Memory B cell (primary cell): ENCODE measurements at regions not wholly inside any gene's neighbourhood (a gene's known extent, or its start where the extent isn't known, plus 50 kb on each side); places are given as distances from the start of the nearest gene placed in this dataset.
"Not testable (repeated sequence)": the region's sequence is repeated elsewhere in the genome, so short reads cannot be mapped to it uniquely, and the experiment has no call there.

ENCODE experiments used
- ATAC-seq: fragments of 150-1000 bp; cut with Tn5 transposase; 2 replicates; pipeline ENCODE4 v1.10.0; 2021; ENCODE audit warnings: low read depth, mild to moderate bottlenecking, moderate library complexity
- DNase-seq, 2 donors: peaks; one replicate each; pipeline ENCODE4 v3.0.0; 2022; ENCODE audit warnings: low spot score in 2 of 2
- H3K27ac Mint-ChIP-seq: one replicate; pipeline ENCODE4 v1.8.0; 2022; ENCODE audit warnings: mild to moderate bottlenecking, moderate library complexity, mixed read lengths
- H3K27me3 Mint-ChIP-seq: one replicate; pipeline ENCODE4 v1.8.0; 2022; ENCODE audit warnings: mixed read lengths
- H3K36me3 Mint-ChIP-seq: one replicate; pipeline ENCODE4 v1.8.0; 2022; ENCODE audit warnings: mild to moderate bottlenecking, mixed read lengths
- H3K4me1 Mint-ChIP-seq: one replicate; pipeline ENCODE4 v1.8.0; 2022; ENCODE audit warnings: mixed read lengths
- H3K4me3 Mint-ChIP-seq: one replicate; pipeline ENCODE4 v1.8.0; 2022; ENCODE audit warnings: mild to moderate bottlenecking, moderate library complexity, mixed read lengths
- H3K9me3 Mint-ChIP-seq: one replicate; pipeline ENCODE4 v1.8.0; 2022; ENCODE audit warnings: mixed read lengths

DNA sequence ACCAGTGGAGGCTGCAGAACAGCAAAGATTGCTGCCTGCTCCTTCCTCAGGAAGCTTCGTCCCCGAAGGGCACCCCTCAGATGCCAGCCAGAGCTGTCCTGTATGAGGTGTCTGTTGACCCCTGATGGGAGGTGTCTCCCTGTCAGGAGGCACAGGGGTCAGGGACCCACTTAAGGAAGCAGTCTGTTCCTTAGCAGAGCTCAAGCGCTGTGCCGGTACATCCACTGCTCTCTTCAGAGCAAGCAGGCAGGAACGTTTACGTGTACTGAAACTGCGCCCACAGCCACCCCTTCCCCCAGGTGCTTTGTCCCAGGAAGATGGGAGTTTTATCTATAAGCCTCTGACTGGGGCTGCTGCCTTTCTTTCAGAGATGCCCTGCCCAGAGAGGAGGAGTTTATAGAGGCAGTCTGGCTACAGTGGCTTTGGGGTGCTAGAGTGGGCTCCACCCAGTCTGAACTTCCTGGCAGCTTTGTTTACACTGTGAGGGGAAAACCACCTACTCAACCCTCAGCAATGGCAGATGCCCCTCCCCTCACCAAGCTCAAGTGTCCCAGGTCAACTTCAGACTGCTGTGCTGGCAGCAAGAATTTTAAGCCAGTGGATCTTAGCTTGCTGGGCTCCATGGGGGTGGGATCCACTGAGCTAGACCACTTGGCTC is 275.8 kb upstream of the PROX1 start:
- H3K9me3 Mint-ChIP-seq = peaks cover 12% of the 10 kb centered on the region

DNA sequence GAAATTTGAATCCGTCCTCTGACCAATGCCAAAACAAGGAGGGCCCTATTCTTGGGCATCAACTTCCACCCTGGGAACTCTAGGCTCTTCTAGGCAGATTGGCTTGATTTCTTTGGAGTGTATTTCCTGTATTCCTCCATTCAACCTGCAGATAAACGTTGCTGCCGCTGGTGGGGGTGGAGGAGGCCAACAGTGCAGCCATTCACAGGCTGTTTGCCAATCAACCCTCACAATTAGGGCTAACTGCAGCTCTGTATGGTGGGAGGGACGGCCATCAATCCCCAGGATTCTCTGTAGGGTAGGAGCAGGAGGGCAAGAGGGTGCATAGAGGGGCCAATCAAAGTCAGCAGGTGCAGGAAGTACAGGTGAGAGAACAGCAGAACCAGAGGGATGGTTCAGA is 273.1 kb upstream of the PROX1 start:
- ATAC-seq (no peak), DNase-seq (no peak)
- Mint-ChIP-seq H3K36me3 (no peaks in the 10 kb centered on the region), H3K4me3 (no peak overlapping the region), H3K27me3 (peaks cover 11% of the 10 kb centered on the region), H3K9me3 (peaks cover 8% of the 10 kb centered on the region), H3K4me1 (no peaks in the 10 kb centered on the region), H3K27ac (no peak overlapping the region)

More for the DNA sequence above, 275.8 kb upstream of the PROX1 start:
- H3K4me1 Mint-ChIP-seq, ATAC-seq, DNase-seq, H3K4me3 Mint-ChIP-seq, H3K27ac Mint-ChIP-seq, H3K36me3 Mint-ChIP-seq: not testable (repeated sequence)
- peaks cover 11% of the 10 kb centered on the region for H3K27me3 Mint-ChIP-seq

DNA sequence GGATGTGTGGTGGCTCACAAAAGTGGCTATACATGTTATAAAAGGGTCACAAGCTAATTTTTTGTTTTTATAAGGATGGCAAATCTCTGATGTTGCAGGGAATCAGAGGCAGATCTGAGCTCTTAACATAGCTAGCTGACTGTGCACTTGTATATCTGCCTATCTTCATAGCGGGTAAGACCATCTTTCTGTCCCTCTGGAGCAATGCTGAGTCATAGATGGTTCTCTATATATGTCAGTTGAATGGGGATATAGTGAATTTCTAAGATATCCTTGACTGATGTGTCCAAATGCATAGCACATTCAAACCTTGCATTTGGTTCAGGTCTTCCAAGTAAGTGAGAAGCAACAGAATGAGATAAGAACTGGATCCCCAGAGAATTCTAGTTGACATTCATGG is 272.6 kb upstream of the PROX1 start:
- Mint-ChIP-seq H3K9me3 (peaks cover 8% of the 10 kb centered on the region), H3K4me3 (no peak overlapping the region), H3K4me1 (no peaks in the 10 kb centered on the region), H3K27me3 (peaks cover 11% of the 10 kb centered on the region), H3K36me3 (no peaks in the 10 kb centered on the region), H3K27ac (no peak overlapping the region)
- no peak for DNase-seq
- ATAC-seq = no peak

DNA sequence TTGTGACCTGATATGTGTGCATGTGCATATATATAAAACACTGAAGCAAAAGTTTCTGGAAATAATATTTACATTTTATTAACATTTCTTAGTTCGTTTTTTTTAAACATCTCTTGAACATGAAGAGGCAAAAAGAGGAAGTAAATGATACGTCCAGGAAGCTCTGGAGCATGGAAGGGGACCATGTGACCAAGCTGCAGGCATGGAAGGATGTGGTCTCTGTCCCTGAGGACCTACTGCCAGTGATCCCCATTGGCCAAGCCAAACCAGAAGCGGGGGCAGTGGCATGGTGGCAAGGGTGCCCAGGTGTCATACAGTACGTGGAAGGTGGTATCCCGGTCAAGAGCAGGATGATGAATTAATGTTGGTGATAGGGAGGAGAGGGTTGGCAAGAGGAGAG is 268.3 kb upstream of the PROX1 start:
- H3K4me1 Mint-ChIP-seq = no peaks in the 10 kb centered on the region
- ATAC-seq (no peak), DNase-seq (no peak)
- H3K36me3 Mint-ChIP-seq = no peaks in the 10 kb centered on the region
- no peak overlapping the region for H3K27ac Mint-ChIP-seq
- no peak overlapping the region for H3K4me3 Mint-ChIP-seq
- H3K27me3 Mint-ChIP-seq = peaks cover 6% of the 10 kb centered on the region
- peaks cover 5% of the 10 kb centered on the region for H3K9me3 Mint-ChIP-seq

DNA sequence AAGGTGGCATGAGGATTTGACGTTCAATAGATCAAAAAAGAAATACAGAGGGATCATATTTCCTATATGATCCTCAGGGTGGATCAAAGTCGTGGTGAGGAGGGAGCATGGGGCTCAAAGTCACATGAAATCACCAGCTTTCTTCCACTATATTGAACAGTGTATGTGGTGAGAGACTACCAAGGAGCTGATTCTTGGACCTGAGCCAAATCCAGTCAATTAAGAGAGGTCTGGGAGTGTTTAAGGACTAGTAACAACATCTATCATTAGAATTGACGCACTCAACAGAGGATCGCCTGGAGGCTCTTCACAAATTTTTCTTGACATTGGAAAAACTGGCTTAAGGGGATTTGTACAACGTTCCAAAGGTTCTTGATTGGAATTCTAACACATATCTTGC is 267.7 kb upstream of the PROX1 start:
- no peak overlapping the region for H3K4me3 Mint-ChIP-seq
- DNase-seq (no peak), ATAC-seq (no peak)
- H3K36me3 Mint-ChIP-seq = no peaks in the 10 kb centered on the region
- no peak overlapping the region for H3K27ac Mint-ChIP-seq
- peaks cover 5% of the 10 kb centered on the region for H3K9me3 Mint-ChIP-seq
- no peaks in the 10 kb centered on the region for H3K27me3 Mint-ChIP-seq
- no peaks in the 10 kb centered on the region for H3K4me1 Mint-ChIP-seq

DNA sequence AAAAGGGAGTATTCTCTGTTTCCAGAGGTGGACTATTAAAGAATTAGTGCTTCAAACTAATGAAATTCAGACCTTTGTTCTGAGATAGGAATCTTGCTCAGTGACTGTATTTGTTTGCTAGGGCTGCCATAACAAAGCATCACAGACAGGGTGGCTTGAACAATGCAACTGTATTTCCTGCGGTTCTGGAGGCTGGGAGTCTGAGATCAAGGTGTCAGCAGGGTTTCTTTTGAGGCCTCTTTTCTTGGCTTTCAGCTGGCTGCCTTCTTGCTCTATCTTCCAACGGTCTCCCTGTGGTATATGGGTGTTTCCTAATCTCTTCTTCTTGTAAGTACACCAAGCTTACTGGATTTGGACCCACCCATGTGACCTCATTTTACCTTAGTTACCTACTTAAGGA is 264.6 kb upstream of the PROX1 start:
- Mint-ChIP-seq H3K27me3 (peaks cover 1% of the 10 kb centered on the region), H3K9me3 (peaks cover 9% of the 10 kb centered on the region), H3K4me1 (no peaks in the 10 kb centered on the region), H3K4me3 (no peak overlapping the region), H3K27ac (no peak overlapping the region), H3K36me3 (no peaks in the 10 kb centered on the region)
- ATAC-seq (no peak), DNase-seq (no peak)

DNA sequence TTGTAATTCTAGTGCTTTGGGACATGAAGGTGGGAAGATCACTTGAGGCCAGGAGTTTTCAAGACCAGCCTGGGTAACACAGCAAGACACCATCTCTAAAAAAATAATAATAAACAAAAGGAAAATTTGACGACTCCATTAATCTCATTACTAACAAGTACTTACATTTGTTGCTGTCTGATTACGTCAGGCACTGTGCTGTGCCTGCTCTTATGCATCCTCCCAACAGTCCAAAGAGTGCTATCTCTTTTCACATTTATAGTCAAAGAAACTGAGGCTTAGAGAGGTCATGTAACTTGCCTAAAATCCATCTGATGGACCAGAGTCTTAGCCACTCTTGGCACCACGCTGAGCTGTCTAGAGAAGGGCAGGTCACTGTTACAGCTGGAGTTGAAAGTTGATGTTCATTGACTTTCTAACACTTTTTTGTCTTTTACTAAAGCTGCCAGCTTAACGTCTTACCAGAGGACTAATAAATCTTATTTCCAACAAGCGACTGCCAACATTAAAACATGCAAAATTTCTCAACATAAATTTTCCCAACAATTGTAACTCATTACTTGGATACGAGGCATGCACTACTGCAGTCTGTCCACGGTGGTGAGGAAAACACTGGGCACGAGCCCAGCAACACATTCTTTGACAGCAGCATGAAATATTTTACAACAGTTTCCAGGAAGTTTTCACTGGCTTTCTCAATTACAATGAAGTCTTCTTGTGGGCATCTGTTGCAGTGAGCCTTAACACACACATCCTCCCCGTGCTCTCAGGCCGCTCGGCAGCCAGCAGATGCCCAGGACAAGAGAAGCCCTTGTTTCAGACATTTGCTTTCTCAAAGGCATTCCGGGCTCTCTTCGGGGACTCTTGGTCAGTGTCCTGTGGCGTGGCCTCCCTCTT is 262.9 kb upstream of the PROX1 start:
- DNase-seq (no peak), ATAC-seq (no peak)
- Mint-ChIP-seq H3K4me1 (no peaks in the 10 kb centered on the region), H3K27me3 (peaks cover 1% of the 10 kb centered on the region), H3K4me3 (no peak overlapping the region), H3K27ac (no peak overlapping the region), H3K36me3 (no peaks in the 10 kb centered on the region), H3K9me3 (peaks cover 8% of the 10 kb centered on the region)

DNA sequence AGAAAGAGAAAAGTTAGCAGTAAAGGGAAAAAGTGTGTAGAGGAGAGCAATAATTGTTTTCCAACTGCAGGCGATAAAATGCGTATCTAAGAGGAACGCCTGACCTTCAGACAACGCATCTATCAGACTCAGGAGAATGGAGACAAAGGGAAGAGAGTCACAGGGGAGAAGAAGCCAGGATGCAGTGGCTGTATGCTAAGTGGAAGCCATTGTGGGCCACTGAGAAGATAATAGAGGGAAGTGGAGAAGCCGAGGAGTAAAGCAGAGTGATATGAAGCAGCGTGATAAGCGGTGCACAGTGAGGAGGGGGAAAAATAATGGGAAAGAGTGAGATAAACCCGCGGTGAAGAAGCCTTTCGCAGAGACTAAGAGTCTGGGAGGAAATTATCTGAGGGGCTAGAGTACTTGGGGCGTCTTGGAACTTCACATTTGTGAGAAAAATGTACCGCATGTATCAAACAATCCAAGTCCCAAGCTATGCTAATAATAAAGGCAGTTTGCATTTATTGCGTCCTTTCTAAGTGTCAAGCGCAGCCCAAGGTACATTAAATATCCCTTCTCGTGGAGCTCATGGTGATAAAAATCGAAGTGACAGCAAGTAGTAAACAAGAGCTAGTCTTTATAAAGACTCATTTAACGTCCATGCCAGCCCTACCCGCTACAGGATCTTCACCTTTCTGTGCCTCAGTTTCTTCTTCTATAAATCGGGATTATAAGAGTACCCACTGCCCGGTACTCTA is 259.8 kb upstream of the PROX1 start:
- no peak for DNase-seq
- no peak overlapping the region for H3K4me3 Mint-ChIP-seq
- H3K36me3 Mint-ChIP-seq = no peaks in the 10 kb centered on the region
- ATAC-seq = no peak
- H3K4me1 Mint-ChIP-seq = no peaks in the 10 kb centered on the region
- H3K9me3 Mint-ChIP-seq = peaks cover 4% of the 10 kb centered on the region
- no peak overlapping the region for H3K27ac Mint-ChIP-seq
- H3K27me3 Mint-ChIP-seq = peaks cover 1% of the 10 kb centered on the region

DNA sequence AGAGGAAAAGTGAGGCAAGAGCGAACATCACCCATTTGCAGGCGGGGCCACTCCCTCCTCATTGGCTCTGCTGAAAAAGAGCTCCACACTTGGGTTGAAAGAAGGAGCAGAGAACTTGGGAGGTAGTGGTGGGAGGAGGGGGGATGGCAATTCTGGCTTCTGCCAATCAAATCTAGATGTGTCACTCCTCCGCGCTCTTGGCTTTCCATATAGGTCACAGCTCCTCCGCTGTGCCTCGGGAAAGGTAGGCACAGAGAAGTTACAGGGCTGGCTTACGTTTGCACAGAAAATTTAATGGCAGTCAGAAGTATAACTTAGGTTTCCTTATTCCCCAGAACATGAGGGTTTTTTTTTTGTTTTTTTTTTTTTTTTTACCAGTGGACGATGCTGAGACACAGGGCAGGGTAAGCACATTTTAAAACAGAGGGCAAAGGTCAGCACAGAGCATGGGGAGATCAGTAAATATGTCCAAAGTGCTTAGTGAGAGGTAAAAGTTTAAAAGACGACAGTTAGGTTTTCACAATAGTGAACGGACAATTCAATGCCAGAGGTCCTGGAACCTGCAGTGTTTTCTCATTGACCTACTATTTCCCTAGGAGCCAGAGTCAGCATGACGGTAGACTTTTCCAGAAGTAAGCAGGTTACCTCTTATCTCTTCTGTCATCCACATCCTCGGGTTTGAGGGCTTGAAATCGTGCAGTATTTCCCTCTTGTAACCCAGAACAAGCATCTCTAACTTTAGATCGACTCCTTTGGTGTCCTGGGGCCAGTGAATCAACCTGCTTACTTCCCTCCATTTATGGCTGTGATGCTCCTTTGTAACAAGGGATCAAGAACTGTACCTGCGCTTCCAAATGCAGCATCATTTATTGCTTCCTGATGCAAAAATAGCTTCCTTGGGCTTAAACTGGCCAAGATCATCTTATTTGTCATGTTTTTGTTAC is 258.9 kb upstream of the PROX1 start:
- Mint-ChIP-seq H3K4me1 (no peaks in the 10 kb centered on the region), H3K9me3 (peaks cover 4% of the 10 kb centered on the region), H3K4me3 (no peak overlapping the region), H3K27me3 (peaks cover 1% of the 10 kb centered on the region), H3K27ac (no peak overlapping the region), H3K36me3 (no peaks in the 10 kb centered on the region)
- DNase-seq (no peak), ATAC-seq (no peak)

DNA sequence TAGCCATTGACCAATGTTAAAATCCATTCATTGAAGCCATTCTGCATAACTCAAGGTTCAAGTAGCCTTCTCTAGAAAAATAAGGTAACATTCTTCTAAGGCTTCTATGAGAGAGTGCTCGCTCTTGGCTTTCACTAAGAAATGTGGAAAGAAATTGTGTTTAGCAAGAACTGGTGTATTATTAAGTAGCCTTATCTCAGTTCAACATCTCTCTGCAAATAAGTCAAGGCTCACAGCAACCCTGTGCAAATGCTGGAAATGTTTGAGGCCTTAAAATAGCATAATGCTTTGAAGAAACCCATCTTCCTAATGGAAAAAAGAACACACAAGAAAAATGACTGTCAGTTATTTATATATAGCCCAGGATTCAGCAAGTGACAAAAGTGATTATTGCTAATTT is 254.1 kb upstream of the PROX1 start:
- no peak for DNase-seq

DNA sequence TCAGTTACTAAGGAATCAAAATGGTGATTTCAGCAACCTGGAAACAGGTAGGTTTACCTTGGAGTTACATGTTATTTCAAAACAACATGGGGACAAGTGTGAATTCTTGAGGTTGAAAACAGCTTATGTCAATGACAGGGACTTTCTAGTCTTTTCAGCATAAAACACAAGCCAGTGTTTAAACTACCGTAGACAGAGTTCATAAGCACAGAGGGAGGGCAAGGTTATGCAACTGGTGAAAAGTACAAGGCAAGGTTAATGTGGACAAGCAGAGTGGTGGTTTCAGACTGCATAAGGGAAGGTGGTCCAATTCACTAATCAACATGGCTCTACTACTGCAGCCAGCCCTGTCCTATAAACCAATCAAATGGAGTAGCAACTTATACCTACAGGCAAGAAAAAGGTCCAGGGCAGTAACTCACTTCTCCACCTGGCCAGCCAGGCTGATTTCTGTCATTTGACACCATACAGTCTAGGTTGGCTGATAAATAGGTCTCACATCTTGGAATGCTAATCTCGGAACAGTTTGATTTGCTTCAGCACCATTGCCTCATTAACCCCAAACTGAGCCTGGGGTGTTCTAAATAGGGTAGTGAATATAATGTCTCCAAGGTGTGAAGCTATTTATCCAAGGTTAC is 250.3 kb upstream of the PROX1 start:
- DNase-seq = no peak
- H3K36me3 Mint-ChIP-seq = no peaks in the 10 kb centered on the region
- no peaks in the 10 kb centered on the region for H3K4me1 Mint-ChIP-seq
- H3K4me3 Mint-ChIP-seq = no peak overlapping the region
- no peaks in the 10 kb centered on the region for H3K9me3 Mint-ChIP-seq
- no peak for ATAC-seq
- no peak overlapping the region for H3K27ac Mint-ChIP-seq
- H3K27me3 Mint-ChIP-seq = peaks cover 4% of the 10 kb centered on the region

More for the DNA sequence above, 254.1 kb upstream of the PROX1 start:
- ATAC-seq = no peak
- H3K4me3 Mint-ChIP-seq = no peak overlapping the region
- no peaks in the 10 kb centered on the region for H3K9me3 Mint-ChIP-seq
- H3K27me3 Mint-ChIP-seq = peaks cover 4% of the 10 kb centered on the region
- H3K27ac Mint-ChIP-seq = no peak overlapping the region
- H3K36me3 Mint-ChIP-seq = no peaks in the 10 kb centered on the region
- no peaks in the 10 kb centered on the region for H3K4me1 Mint-ChIP-seq

DNA sequence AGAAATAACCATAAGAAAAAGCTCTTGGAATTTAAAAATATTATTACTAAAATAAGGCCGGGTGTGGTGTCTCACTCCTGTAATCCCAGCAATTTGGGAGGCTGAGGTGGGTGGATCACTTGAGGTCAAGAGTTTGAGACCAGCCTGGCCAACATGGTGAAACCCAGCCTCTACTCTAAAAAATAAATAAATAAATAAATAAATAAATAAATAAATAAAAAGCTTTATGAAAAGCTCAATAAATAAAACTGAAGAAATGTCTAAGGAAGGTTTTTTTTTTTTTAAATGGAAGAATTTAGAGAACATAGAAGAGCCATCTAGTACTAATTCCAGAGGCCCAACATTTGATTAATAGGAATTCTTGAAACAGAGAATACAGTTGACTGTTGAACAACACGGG is 249.1 kb upstream of the PROX1 start:
- Mint-ChIP-seq H3K9me3 (peaks cover 4% of the 10 kb centered on the region), H3K36me3 (no peaks in the 10 kb centered on the region), H3K4me3 (no peak overlapping the region), H3K27ac (no peak overlapping the region), H3K4me1 (no peaks in the 10 kb centered on the region), H3K27me3 (peaks cover 4% of the 10 kb centered on the region)
- ATAC-seq = no peak
- no peak for DNase-seq

DNA sequence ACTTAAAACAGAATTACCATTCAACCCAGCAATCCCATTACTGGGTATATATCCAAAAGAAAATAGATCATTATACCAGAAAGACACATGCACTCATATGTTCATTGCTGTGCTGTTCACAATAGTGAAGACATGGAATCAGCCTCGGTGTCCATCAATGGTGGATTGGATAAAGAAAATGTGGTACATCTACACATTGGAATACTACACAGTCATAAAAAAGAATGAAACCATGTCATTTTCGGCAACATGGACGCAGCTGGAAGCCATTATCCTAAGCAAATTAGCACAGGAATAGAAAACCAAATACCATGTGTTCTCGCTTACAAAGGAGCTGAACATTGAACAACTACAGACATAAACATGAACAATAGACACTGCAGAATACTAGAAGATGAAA is 244.8 kb upstream of the PROX1 start:
- Mint-ChIP-seq H3K36me3 (no peaks in the 10 kb centered on the region), H3K27me3 (no peaks in the 10 kb centered on the region), H3K27ac (no peak overlapping the region), H3K4me3 (no peak overlapping the region), H3K9me3 (peaks cover 4% of the 10 kb centered on the region), H3K4me1 (no peaks in the 10 kb centered on the region)
- no peak for ATAC-seq
- DNase-seq = no peak
